NT2/D1 (cell line): ENCODE measurements at regions not wholly inside any gene's neighbourhood (a gene's known extent, or its start where the extent isn't known, plus 50 kb on each side); places are given as distances from the start of the nearest gene placed in this dataset.

Experiments
- SUZ12 ChIP-seq: IDR thresholded peaks from 2 replicates; pipeline ENCODE4 v1.6.1; 2011; ENCODE audit not compliant: insufficient read length, insufficient read depth; ENCODE audit errors: extremely low read depth
- YY1 ChIP-seq: IDR thresholded peaks from 2 replicates; pipeline ENCODE4 v1.6.1; 2011; ENCODE audit not compliant: insufficient read length, insufficient read depth
- ZNF274 ChIP-seq: IDR thresholded peaks from 2 replicates; pipeline ENCODE4 v1.6.1; 2011; ENCODE audit warnings: mild to moderate bottlenecking, low read depth, low read length

GRCh38 chr3:161946443-161946960, 449.9 kb downstream of the OTOL1 start:
- TF ChIP-seq ZNF274 (no peak), YY1 (no peak), SUZ12 (no peak)
